CD14-positive monocyte (primary cell): ENCODE measurements at regions not wholly inside any gene's neighbourhood (a gene's known extent, or its start where the extent isn't known, plus 50 kb on each side); places are given as distances from the start of the nearest gene placed in this dataset.

Source experiments
- DNase-seq, 3 donors: peaks; one replicate each; pipeline ENCODE4 v3.0.0-alpha.2; 2011 to 2022
- H2AFZ ChIP-seq: 2 replicates; pipeline ENCODE4 v1.6.0; 2012; ENCODE audit warnings: mild to moderate bottlenecking, low read depth, low read length, inconsistent platforms; ENCODE audit not compliant: insufficient read depth, poor library complexity, severe bottlenecking
- H3K27ac ChIP-seq, 2 donors: 1 replicate in 1 of 2; 2 replicates in 1 of 2; pipeline ENCODE4 v1.5.1; 2012 to 2013; ENCODE audit warnings: low read length in 2 of 2, control low read depth in 1 of 2, inconsistent platforms in 1 of 2, low read depth in 1 of 2, mild to moderate bottlenecking in 1 of 2
- H3K27me3 ChIP-seq, 2 donors: one replicate each; pipeline versions ENCODE4 v1.6.0 to v1.6.1; 2011 to 2013; ENCODE audit warnings: low read length in 2 of 2; ENCODE audit not compliant: control insufficient read depth in 2 of 2, insufficient read depth in 2 of 2
- H3K36me3 ChIP-seq, 2 donors: replicated peaks in 1 of 2; 1 replicate in 1 of 2; 2 replicates in 1 of 2; pipeline versions ENCODE4 v1.5.1 to v1.6.1; 2012 to 2013; ENCODE audit warnings: low read length in 2 of 2, control low read depth in 1 of 2, inconsistent platforms in 1 of 2, mild to moderate bottlenecking in 1 of 2; ENCODE audit not compliant: insufficient read depth in 2 of 2, control insufficient read depth in 1 of 2
- H3K4me1 ChIP-seq, 2 donors: 1 replicate in 1 of 2; 2 replicates in 1 of 2; pipeline versions ENCODE4 v1.5.1 to v1.6.1; 2012 to 2013; ENCODE audit warnings: low read length in 2 of 2, control low read depth in 1 of 2, inconsistent platforms in 1 of 2, mild to moderate bottlenecking in 1 of 2, moderate library complexity in 1 of 2; ENCODE audit not compliant: insufficient read depth in 2 of 2, control insufficient read depth in 1 of 2
- H3K4me2 ChIP-seq: replicated peaks from 2 replicates; pipeline ENCODE3; 2012; ENCODE audit warnings: low read length, moderate library complexity, mild to moderate bottlenecking; ENCODE audit not compliant: poor library complexity, severe bottlenecking; ENCODE audit errors: extremely low read depth
- H3K4me3 ChIP-seq, 3 experiments: fragments of 200-600 bp in 1 of 3; sonication (generic) in 1 of 3; replicated peaks in 1 of 3; 1 replicate in 2 of 3; 2 replicates in 1 of 3; pipeline ENCODE4 v1.5.1; 2011 to 2013; ENCODE audit warnings: low read length in 3 of 3, mild to moderate bottlenecking in 3 of 3, control low read depth in 2 of 3, low read depth in 2 of 3, inconsistent platforms in 1 of 3, moderate library complexity in 1 of 3
- H3K79me2 ChIP-seq: 2 replicates; pipeline ENCODE4 v1.6.0; 2012; ENCODE audit warnings: mild to moderate bottlenecking, control low read depth, inconsistent platforms, low read length, moderate library complexity; ENCODE audit not compliant: insufficient read depth
- H3K9ac ChIP-seq: 2 replicates; pipeline ENCODE4 v1.6.0; 2017; ENCODE audit warnings: low read length, mild to moderate bottlenecking; ENCODE audit not compliant: insufficient read depth, poor library complexity, severe bottlenecking
- H3K9me3 ChIP-seq, 2 donors: replicated peaks in 1 of 2; 1 replicate in 1 of 2; 2 replicates in 1 of 2; pipeline versions ENCODE4 v1.5.1 to v1.6.1; 2012 to 2013; ENCODE audit warnings: low read length in 2 of 2, control low read depth in 1 of 2; ENCODE audit not compliant: control insufficient read depth in 1 of 2, insufficient read depth in 1 of 2
- H4K20me1 ChIP-seq: 2 replicates; pipeline ENCODE4 v1.6.0; 2012; ENCODE audit warnings: mild to moderate bottlenecking, low read length, control low read depth, moderate library complexity; ENCODE audit not compliant: insufficient read depth
- H3K27ac Mint-ChIP-seq, 7 donors: one replicate each; pipeline ENCODE4 v1.8.0; 2020; ENCODE audit warnings: mild to moderate bottlenecking in 7 of 7, mixed read lengths in 7 of 7, moderate library complexity in 6 of 7, inconsistent platforms in 2 of 7
- H3K27me3 Mint-ChIP-seq, 3 donors: one replicate each; pipeline ENCODE4 v1.8.0; 2021 to 2022; ENCODE audit warnings: low read depth in 3 of 3, mild to moderate bottlenecking in 3 of 3, mixed read lengths in 3 of 3, moderate library complexity in 3 of 3, inconsistent platforms in 1 of 3
- H3K36me3 Mint-ChIP-seq, 2 donors: one replicate each; pipeline ENCODE4 v1.8.0; 2020; ENCODE audit warnings: mixed read lengths in 2 of 2, inconsistent platforms in 1 of 2, mild to moderate bottlenecking in 1 of 2
- H3K4me1 Mint-ChIP-seq: one replicate; pipeline ENCODE4 v1.8.0; 2020; ENCODE audit warnings: mild to moderate bottlenecking, mixed read lengths
- H3K4me3 Mint-ChIP-seq, 2 donors: one replicate each; pipeline ENCODE4 v1.8.0; 2020; ENCODE audit warnings: mild to moderate bottlenecking in 2 of 2, mixed read lengths in 2 of 2, moderate library complexity in 1 of 2
- H3K9me3 Mint-ChIP-seq, 7 donors: one replicate each; pipeline ENCODE4 v1.8.0; 2020 to 2022; ENCODE audit warnings: mixed read lengths in 7 of 7, mild to moderate bottlenecking in 6 of 7, moderate library complexity in 6 of 7, inconsistent platforms in 2 of 7
- WGBS: methylation state at CpG from one replicate; pipeline ENCODE4 v1.1.5; 2013; ENCODE audit warnings: missing lambda C conversion rate; ENCODE audit not compliant: insufficient coverage; 5-methylcytosine and 5-hydroxymethylcytosine counted together
- intact Hi-C, 2 donors: fragments of 100-400 bp; cut with micrococcal nuclease; formaldehyde crosslinking; loops; one replicate each; pipeline versions ENCODE4 v1.15.0 to v1.15.1; 2023
- TF ChIP-seq, protein P1 (sequence below): fragments of 200-600 bp; IDR thresholded peaks from one replicate; pipeline ENCODE4 v1.8.0; 2022; ENCODE audit warnings: antibody characterized with exemption, mild to moderate bottlenecking

DNA sequence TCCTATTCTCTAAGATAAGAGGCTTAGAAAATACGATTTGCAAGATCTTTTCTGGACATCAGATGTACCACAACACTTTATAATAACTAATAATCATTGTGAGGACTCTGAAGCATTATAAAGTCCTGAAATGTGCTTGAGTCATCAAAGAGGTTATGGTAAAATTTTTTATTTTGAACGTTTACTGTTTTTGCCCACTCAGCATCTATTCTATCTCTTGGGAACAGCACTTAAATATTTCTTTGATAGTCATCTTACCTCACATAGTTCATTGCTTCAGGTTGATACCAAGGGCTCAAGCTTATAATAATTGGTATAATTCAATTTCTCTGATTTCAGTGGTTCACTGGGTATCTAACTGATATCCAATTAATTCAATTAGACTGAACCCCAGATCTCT, 700.5 kb downstream of the KHDRBS2 start:
- no peaks in the 10 kb centered on the region for H3K27me3 Mint-ChIP-seq
- H3K27ac ChIP-seq: no peak overlapping the region
- H3K4me2 ChIP-seq: no peak overlapping the region
- H3K79me2 ChIP-seq: no peaks in the 10 kb centered on the region
- no peaks in the 10 kb centered on the region for H3K36me3 Mint-ChIP-seq
- no peak overlapping the region for H2AFZ ChIP-seq
- H3K4me3 ChIP-seq: no peak overlapping the region
- no peaks in the 10 kb centered on the region for H3K36me3 ChIP-seq
- H3K4me1 Mint-ChIP-seq: no peaks in the 10 kb centered on the region
- H3K4me3 Mint-ChIP-seq: no peak overlapping the region
- no peaks in the 10 kb centered on the region for H3K4me1 ChIP-seq
- no peaks in the 10 kb centered on the region for H4K20me1 ChIP-seq
- WGBS: no CpG with 5 or more reads among the region's 2 CpGs
- TF ChIP-seq, protein P1, sequence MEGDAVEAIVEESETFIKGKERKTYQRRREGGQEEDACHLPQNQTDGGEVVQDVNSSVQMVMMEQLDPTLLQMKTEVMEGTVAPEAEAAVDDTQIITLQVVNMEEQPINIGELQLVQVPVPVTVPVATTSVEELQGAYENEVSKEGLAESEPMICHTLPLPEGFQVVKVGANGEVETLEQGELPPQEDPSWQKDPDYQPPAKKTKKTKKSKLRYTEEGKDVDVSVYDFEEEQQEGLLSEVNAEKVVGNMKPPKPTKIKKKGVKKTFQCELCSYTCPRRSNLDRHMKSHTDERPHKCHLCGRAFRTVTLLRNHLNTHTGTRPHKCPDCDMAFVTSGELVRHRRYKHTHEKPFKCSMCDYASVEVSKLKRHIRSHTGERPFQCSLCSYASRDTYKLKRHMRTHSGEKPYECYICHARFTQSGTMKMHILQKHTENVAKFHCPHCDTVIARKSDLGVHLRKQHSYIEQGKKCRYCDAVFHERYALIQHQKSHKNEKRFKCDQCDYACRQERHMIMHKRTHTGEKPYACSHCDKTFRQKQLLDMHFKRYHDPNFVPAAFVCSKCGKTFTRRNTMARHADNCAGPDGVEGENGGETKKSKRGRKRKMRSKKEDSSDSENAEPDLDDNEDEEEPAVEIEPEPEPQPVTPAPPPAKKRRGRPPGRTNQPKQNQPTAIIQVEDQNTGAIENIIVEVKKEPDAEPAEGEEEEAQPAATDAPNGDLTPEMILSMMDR: no peak
- peaks cover 8 to 22% of the 10 kb centered on the region in 2 donors for H3K9me3 ChIP-seq
- intact Hi-C loops: no loop called here
- H3K27ac Mint-ChIP-seq: no peak overlapping the region
- no peaks in the 10 kb centered on the region for H3K27me3 ChIP-seq
- H3K9ac ChIP-seq: no peak overlapping the region
- no peak for DNase-seq
- peaks cover 2 to 10% (median 6%) of the 10 kb centered on the region in 7 donors for H3K9me3 Mint-ChIP-seq

GRCh38 chr6:61562098-61562497, 723.9 kb downstream of the KHDRBS2 start:
- Mint-ChIP-seq H3K9me3 (peaks cover 5 to 16% (median 11%) of the 10 kb centered on the region in 7 donors), H3K27me3 (no peaks in the 10 kb centered on the region), H3K27ac (no peak overlapping the region), H3K4me3 (no peak overlapping the region), H3K36me3 (no peaks in the 10 kb centered on the region), H3K4me1 (no peaks in the 10 kb centered on the region)
- TF ChIP-seq, protein P1: no peak
- no peak overlapping the region for H2AFZ ChIP-seq
- H3K27ac ChIP-seq: no peak overlapping the region
- H3K36me3 ChIP-seq: no peaks in the 10 kb centered on the region
- no peaks in the 10 kb centered on the region for H3K79me2 ChIP-seq
- no peak overlapping the region for H3K4me3 ChIP-seq
- no peak overlapping the region for H3K4me2 ChIP-seq
- H4K20me1 ChIP-seq: no peaks in the 10 kb centered on the region
- no peak for DNase-seq
- H3K27me3 ChIP-seq: no peaks in the 10 kb centered on the region
- no CpG with 5 or more reads among the region's 1 CpG for WGBS
- H3K9me3 ChIP-seq: peaks cover 13 to 76% of the 10 kb centered on the region in 2 donors
- intact Hi-C loops: no loop called here
- H3K4me1 ChIP-seq: no peaks in the 10 kb centered on the region
- H3K9ac ChIP-seq: no peak overlapping the region
